Breast epithelium (tissue), 4 donors: ENCODE measurements at regions not wholly inside any gene's neighbourhood (a gene's known extent, or its start where the extent isn't known, plus 50 kb on each side); places are given as distances from the start of the nearest gene placed in this dataset.
A peak's percentile ranks its signal among the peaks of the same experiment; 100 is the strongest.

Source experiments
- DNase-seq, 2 donors: peaks; one replicate each; pipeline ENCODE4 v3.0.0-alpha.2; 2019; ENCODE audit warnings: low spot score in 2 of 2
- H3K27ac ChIP-seq, 2 donors: fragments of 200-600 bp; sonication (generic) in 1 of 2; one replicate each; pipeline ENCODE4 v1.5.1; 2016 to 2019; ENCODE audit warnings: mild to moderate bottlenecking in 1 of 2
- H3K27me3 ChIP-seq, 2 donors: fragments of 200-600 bp; sonication (generic) in 1 of 2; one replicate each; pipeline versions ENCODE4 v1.5.1 to v1.6.0; 2017 to 2019; ENCODE audit warnings: control low read depth in 1 of 2, mild to moderate bottlenecking in 1 of 2
- H3K36me3 ChIP-seq: fragments of 200-600 bp; one replicate; pipeline ENCODE4 v1.5.1; 2019
- H3K4me1 ChIP-seq, 2 donors: fragments of 200-600 bp; sonication (generic); one replicate each; pipeline ENCODE4 v1.5.1; 2016 to 2019; ENCODE audit warnings: control low read depth in 1 of 2
- H3K4me3 ChIP-seq, 3 donors: fragments of 200-600 bp; sonication (generic); 1 replicate in 2 of 3; 2 replicates in 1 of 3; pipeline ENCODE4 v1.5.1; 2016 to 2019; ENCODE audit warnings: mild to moderate bottlenecking in 3 of 3, moderate library complexity in 2 of 3
- H3K9me3 ChIP-seq, 2 donors: fragments of 200-600 bp; sonication (generic) in 1 of 2; one replicate each; pipeline ENCODE4 v1.5.1; 2016 to 2019; ENCODE audit warnings: control low read depth in 1 of 2
- CTCF ChIP-seq, 3 donors: fragments of 450-650 bp; IDR thresholded peaks; one replicate each; pipeline ENCODE4 v1.5.1; 2016 to 2017; ENCODE audit warnings: antibody characterized with exemption in 3 of 3, mild to moderate bottlenecking in 3 of 3, moderate library complexity in 3 of 3
- POLR2A ChIP-seq: fragments of 450-650 bp; IDR thresholded peaks from one replicate; pipeline ENCODE4 v1.6.1; 2016; ENCODE audit warnings: antibody characterized with exemption, mild to moderate bottlenecking, moderate library complexity
- POLR2AphosphoS5 ChIP-seq, 3 donors: sonication (generic); formaldehyde crosslinking; IDR thresholded peaks; one replicate each; pipeline ENCODE4 v1.6.1; 2017; ENCODE audit warnings: antibody characterized with exemption in 3 of 3
- intact Hi-C: fragments of 100-400 bp; cut with DNase I; formaldehyde crosslinking; loops from one replicate; pipeline ENCODE4 v1.15.1; 2023; ENCODE audit warnings: low total_unique reads

DNA sequence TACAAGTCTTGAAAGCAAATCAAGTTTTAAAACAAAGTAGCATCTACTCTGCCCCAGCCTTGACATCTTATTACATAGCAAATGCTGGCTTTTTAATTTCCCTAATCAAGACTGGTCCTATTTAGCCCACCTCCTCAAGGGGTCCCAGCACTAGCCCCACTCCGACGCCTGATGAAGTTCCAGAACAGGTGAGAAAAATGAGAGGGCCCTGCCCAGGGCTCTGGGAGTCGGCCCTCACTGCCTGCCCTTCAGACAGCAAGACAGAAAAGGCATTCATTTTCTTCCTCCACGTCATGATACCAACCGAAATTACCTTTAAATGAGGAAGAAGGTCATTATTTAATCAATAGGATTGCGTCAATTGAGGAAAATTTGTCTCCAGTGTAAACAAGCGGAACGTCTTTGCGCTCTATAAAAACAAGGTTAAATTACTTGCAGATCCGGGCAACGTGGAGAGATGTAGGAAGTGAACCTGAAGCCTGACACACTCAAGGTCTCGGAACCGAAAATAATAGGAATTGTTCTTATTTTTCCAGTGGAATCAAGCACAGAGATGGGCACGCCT lies 170.6 kb upstream of the PKDCC start:
- no peak overlapping the region for H3K27ac ChIP-seq
- H3K36me3 ChIP-seq: no peaks in the 10 kb centered on the region
- H3K4me1 ChIP-seq: no peaks in the 10 kb centered on the region
- no peak overlapping the region for H3K4me3 ChIP-seq
- DNase-seq: no peak
- H3K27me3 ChIP-seq: no peaks in the 10 kb centered on the region
- TF ChIP-seq POLR2A (no peak), POLR2AphosphoS5 (IDR thresholded peaks at IDR 0.05) (no peak), CTCF (IDR thresholded peaks at IDR 0.05) (no peak)
- H3K9me3 ChIP-seq: no peaks in the 10 kb centered on the region
- intact Hi-C loops: no loop called here

DNA sequence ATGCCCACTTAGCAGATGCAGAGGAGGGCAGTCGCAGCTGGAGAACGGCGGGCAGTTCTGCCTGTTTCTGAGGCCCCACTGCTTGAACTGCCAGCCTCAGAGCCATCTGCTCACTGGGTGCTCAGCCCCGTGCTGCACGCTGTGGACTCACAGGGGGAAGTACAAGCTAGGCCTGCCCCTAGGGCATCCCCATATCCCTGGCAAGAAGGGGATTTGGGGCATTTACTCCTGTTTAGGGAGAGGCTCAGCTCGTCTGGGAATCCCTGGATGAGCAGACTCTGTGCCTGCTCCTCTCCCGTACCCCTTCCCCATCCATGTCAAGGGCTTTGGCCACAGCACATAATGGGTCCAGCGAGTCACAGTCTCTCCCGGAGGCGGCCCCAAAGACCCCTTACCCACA lies 169.8 kb upstream of the PKDCC start:
- H3K36me3 ChIP-seq: no peaks in the 10 kb centered on the region
- DNase-seq: no peak
- no peaks in the 10 kb centered on the region for H3K9me3 ChIP-seq
- TF ChIP-seq CTCF (IDR thresholded peaks at IDR 0.05) (no peak), POLR2AphosphoS5 (IDR thresholded peaks at IDR 0.05) (no peak), POLR2A (no peak)
- H3K27ac ChIP-seq: peak overlapping the region in 1 of 2 donors; percentile 35
- no peak overlapping the region for H3K4me3 ChIP-seq
- no peaks in the 10 kb centered on the region for H3K4me1 ChIP-seq
- intact Hi-C loops: no loop called here
- H3K27me3 ChIP-seq: no peaks in the 10 kb centered on the region

- intact Hi-C loops: no loop called here
- Histone ChIP-seq H3K36me3 (no peaks in the 10 kb centered on the region), H3K4me3 (no peak overlapping the region), H3K27ac (peak overlapping the region in 1 of 2 donors; percentile 35), H3K4me1 (no peaks in the 10 kb centered on the region), H3K9me3 (no peaks in the 10 kb centered on the region), H3K27me3 (no peaks in the 10 kb centered on the region)
- TF ChIP-seq CTCF (IDR thresholded peaks at IDR 0.05) (no peak), POLR2AphosphoS5 (IDR thresholded peaks at IDR 0.05) (no peak), POLR2A (no peak)
- no peak for DNase-seq
These were observed 169.0 kb upstream of the PKDCC start for GRCh38 chr2:41878716-41879234.

- DNase-seq: no peak
- Histone ChIP-seq H3K9me3 (no peaks in the 10 kb centered on the region), H3K36me3 (no peaks in the 10 kb centered on the region), H3K27ac (peak overlapping the region in 1 of 2 donors; percentile 22), H3K4me3 (no peak overlapping the region), H3K27me3 (no peaks in the 10 kb centered on the region), H3K4me1 (no peaks in the 10 kb centered on the region)
- intact Hi-C loops: no loop called here
- TF ChIP-seq POLR2AphosphoS5 (IDR thresholded peaks at IDR 0.05): no peak
- no peak for TF ChIP-seq POLR2A
- no peak for TF ChIP-seq CTCF (IDR thresholded peaks at IDR 0.05)
These were observed 168.4 kb upstream of the PKDCC start for GRCh38 chr2:41879235-41879916.

DNA sequence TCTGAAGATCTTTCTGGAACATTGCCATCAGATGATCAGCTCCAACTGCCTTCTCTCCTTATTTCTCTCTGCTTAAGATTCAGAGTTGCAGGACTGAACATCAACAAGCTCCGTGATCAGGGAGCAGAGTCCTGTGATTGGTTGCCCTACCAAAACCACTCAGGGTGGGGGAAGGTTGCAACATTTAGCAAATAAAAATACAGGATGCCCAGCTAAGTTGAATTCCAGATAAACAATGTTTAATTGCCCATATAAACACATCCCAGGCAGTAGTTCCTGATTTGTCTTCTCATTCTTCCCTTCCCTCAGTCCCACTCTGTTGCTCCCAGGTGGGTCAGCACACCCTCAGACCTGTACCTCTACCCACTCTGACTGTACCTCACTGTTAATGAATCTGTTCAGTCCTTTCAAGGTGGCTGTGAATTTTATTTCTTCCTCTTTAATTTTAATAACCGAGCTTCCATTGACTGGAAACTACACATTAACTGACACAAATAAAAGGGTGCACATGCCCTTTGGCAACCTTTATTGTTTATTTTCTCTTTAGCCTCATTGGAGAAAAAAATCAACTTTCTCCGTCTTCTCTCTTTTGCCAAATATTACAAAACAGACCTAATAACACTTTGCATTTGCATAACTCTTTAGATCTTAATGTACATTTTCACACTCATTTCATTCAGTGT lies 167.1 kb upstream of the PKDCC start:
- no peak for DNase-seq
- TF ChIP-seq POLR2AphosphoS5 (IDR thresholded peaks at IDR 0.05): no peak
- no peak for TF ChIP-seq POLR2A
- TF ChIP-seq CTCF (IDR thresholded peaks at IDR 0.05): no peak
- no peaks in the 10 kb centered on the region for H3K27me3 ChIP-seq
- no peaks in the 10 kb centered on the region for H3K4me1 ChIP-seq
- no peak overlapping the region for H3K27ac ChIP-seq
- H3K9me3 ChIP-seq: no peaks in the 10 kb centered on the region
- intact Hi-C loops: no loop called here
- no peaks in the 10 kb centered on the region for H3K36me3 ChIP-seq
- no peak overlapping the region for H3K4me3 ChIP-seq
